ENCODE measurements at regions not wholly inside any gene's neighbourhood (a gene's known extent, or its start where the extent isn't known, plus 50 kb on each side); places are given as distances from the start of the nearest gene placed in this dataset.

- TF ChIP-seq, protein P1, sequence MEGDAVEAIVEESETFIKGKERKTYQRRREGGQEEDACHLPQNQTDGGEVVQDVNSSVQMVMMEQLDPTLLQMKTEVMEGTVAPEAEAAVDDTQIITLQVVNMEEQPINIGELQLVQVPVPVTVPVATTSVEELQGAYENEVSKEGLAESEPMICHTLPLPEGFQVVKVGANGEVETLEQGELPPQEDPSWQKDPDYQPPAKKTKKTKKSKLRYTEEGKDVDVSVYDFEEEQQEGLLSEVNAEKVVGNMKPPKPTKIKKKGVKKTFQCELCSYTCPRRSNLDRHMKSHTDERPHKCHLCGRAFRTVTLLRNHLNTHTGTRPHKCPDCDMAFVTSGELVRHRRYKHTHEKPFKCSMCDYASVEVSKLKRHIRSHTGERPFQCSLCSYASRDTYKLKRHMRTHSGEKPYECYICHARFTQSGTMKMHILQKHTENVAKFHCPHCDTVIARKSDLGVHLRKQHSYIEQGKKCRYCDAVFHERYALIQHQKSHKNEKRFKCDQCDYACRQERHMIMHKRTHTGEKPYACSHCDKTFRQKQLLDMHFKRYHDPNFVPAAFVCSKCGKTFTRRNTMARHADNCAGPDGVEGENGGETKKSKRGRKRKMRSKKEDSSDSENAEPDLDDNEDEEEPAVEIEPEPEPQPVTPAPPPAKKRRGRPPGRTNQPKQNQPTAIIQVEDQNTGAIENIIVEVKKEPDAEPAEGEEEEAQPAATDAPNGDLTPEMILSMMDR (IDR thresholded peaks at IDR 0.05): no peak
- TF ChIP-seq EP300 (IDR thresholded peaks at IDR 0.05): no peak
These were observed 664.1 kb downstream of the EFNB2 start for GRCh38 chr13:105871326-105871725.

Measured in gastroesophageal sphincter (tissue), 3 donors.